Nephron (organoid): ENCODE measurements at regions not wholly inside any gene's neighbourhood (a gene's known extent, or its start where the extent isn't known, plus 50 kb on each side); places are given as distances from the start of the nearest gene placed in this dataset.

Source experiments
- H3K27ac Mint-ChIP-seq, 3 experiments: 2 replicates each; pipeline ENCODE4 v1.8.0; 2020; ENCODE audit warnings: mixed read lengths in 3 of 3, mild to moderate bottlenecking in 2 of 3, moderate library complexity in 1 of 3
- H3K27me3 Mint-ChIP-seq: 2 replicates; pipeline ENCODE4 v1.8.0; 2021; ENCODE audit warnings: low read depth, mild to moderate bottlenecking, moderate library complexity, mixed read lengths
- H3K36me3 Mint-ChIP-seq: 2 replicates; pipeline ENCODE4 v1.8.0; 2020; ENCODE audit warnings: low read depth, mixed read lengths
- H3K4me1 Mint-ChIP-seq: 2 replicates; pipeline ENCODE4 v1.8.0; 2020; ENCODE audit warnings: mixed read lengths
- H3K4me3 Mint-ChIP-seq, 3 experiments: 2 replicates each; pipeline ENCODE4 v1.8.0; 2020; ENCODE audit warnings: mild to moderate bottlenecking in 3 of 3, mixed read lengths in 3 of 3, moderate library complexity in 2 of 3
- H3K9me3 Mint-ChIP-seq: 2 replicates; pipeline ENCODE4 v1.8.0; 2020; ENCODE audit warnings: mixed read lengths
- TF ChIP-seq, protein P1 (sequence below), 3 experiments: fragments of 200-600 bp; sonication (generic); IDR thresholded peaks; one replicate each; pipeline ENCODE4 v1.5.0; 2021; ENCODE audit warnings: antibody characterized with exemption in 3 of 3; ENCODE audit not compliant: unreplicated experiment in 3 of 3

DNA sequence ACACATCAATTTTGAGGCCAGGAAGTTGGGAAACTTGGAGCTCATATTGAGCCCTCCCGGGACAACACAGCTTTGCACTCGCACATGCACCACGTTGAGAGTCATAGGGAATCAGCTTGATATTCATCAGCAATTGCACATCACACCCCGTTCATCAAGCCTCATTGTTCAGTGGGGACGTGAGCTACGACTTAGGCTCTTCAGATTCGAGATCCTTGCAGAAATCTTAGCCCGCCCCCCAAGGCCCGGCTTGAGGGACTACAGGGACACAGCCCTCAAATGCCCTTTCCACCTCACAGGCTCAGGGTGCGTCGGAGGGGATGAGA, 93.0 kb upstream of the MAFB start:
- H3K9me3 Mint-ChIP-seq = no peaks in the 10 kb centered on the region
- H3K27me3 Mint-ChIP-seq = peaks cover 4% of the 10 kb centered on the region
- no peaks in the 10 kb centered on the region for H3K36me3 Mint-ChIP-seq
- H3K4me3 Mint-ChIP-seq = no peak overlapping the region
- TF ChIP-seq, protein P1, sequence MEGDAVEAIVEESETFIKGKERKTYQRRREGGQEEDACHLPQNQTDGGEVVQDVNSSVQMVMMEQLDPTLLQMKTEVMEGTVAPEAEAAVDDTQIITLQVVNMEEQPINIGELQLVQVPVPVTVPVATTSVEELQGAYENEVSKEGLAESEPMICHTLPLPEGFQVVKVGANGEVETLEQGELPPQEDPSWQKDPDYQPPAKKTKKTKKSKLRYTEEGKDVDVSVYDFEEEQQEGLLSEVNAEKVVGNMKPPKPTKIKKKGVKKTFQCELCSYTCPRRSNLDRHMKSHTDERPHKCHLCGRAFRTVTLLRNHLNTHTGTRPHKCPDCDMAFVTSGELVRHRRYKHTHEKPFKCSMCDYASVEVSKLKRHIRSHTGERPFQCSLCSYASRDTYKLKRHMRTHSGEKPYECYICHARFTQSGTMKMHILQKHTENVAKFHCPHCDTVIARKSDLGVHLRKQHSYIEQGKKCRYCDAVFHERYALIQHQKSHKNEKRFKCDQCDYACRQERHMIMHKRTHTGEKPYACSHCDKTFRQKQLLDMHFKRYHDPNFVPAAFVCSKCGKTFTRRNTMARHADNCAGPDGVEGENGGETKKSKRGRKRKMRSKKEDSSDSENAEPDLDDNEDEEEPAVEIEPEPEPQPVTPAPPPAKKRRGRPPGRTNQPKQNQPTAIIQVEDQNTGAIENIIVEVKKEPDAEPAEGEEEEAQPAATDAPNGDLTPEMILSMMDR (IDR thresholded peaks at IDR 0.05; ENCODE audit: unreplicated experiment in 3 of 3) = no peak
- H3K27ac Mint-ChIP-seq = no peak overlapping the region
- H3K4me1 Mint-ChIP-seq = no peaks in the 10 kb centered on the region

DNA sequence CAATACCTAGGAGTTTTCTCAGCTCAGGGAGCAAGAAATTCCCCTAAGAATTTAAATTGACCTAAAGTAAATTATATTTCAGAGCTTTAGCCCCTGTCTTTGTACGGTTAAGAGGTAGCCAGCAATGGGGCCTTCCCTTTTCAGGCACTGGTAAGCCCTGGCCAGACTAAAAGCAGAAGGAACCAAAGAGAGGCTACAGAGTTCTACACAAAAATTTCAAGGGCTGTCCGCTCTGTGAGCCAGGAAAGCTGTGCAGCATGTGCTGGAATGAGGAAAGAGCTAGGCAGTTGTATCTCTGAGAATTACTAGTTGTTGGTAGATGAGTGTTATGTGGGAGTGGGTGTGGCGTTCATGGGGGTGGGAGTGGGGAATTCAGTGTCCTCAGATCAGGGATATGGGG, 96.3 kb upstream of the MAFB start:
- H3K36me3 Mint-ChIP-seq = no peaks in the 10 kb centered on the region

GRCh38 chr20:40786336-40786735, 97.3 kb upstream of the MAFB start:
- TF ChIP-seq, protein P1 (IDR thresholded peaks at IDR 0.05; ENCODE audit: unreplicated experiment in 3 of 3) = no peak
- H3K36me3 Mint-ChIP-seq = no peaks in the 10 kb centered on the region
- H3K27ac Mint-ChIP-seq = no peak overlapping the region
- H3K9me3 Mint-ChIP-seq = peaks cover 5% of the 10 kb centered on the region
- no peaks in the 10 kb centered on the region for H3K4me1 Mint-ChIP-seq
- H3K4me3 Mint-ChIP-seq = no peak overlapping the region
- H3K27me3 Mint-ChIP-seq = peaks cover 12% of the 10 kb centered on the region

More for the DNA sequence above, 96.3 kb upstream of the MAFB start:
- TF ChIP-seq, protein P1 (IDR thresholded peaks at IDR 0.05; ENCODE audit: unreplicated experiment in 3 of 3) = no peak
- Mint-ChIP-seq H3K4me3 (no peak overlapping the region), H3K9me3 (peaks cover 4% of the 10 kb centered on the region), H3K27me3 (peaks cover 12% of the 10 kb centered on the region), H3K27ac (no peak overlapping the region), H3K4me1 (no peaks in the 10 kb centered on the region)

- H3K36me3 Mint-ChIP-seq = no peaks in the 10 kb centered on the region
- H3K4me1 Mint-ChIP-seq = no peaks in the 10 kb centered on the region
- no peak overlapping the region for H3K27ac Mint-ChIP-seq
- H3K4me3 Mint-ChIP-seq = no peak overlapping the region
- H3K27me3 Mint-ChIP-seq = peaks cover 12% of the 10 kb centered on the region
- H3K9me3 Mint-ChIP-seq = peaks cover 6% of the 10 kb centered on the region
- TF ChIP-seq, protein P1 (IDR thresholded peaks at IDR 0.05; ENCODE audit: unreplicated experiment in 3 of 3) = no peak
These were observed 98.9 kb upstream of the MAFB start for GRCh38 chr20:40787941-40788340.

- Mint-ChIP-seq H3K9me3 (peaks cover 4% of the 10 kb centered on the region), H3K4me1 (no peaks in the 10 kb centered on the region), H3K4me3 (no peak overlapping the region), H3K27ac (no peak overlapping the region), H3K36me3 (no peaks in the 10 kb centered on the region), H3K27me3 (peaks cover 4% of the 10 kb centered on the region)
- TF ChIP-seq, protein P1 (IDR thresholded peaks at IDR 0.05; ENCODE audit: unreplicated experiment in 3 of 3) = peak; percentile 37 to 58 (median 39)
These were observed 108.4 kb upstream of the MAFB start for GRCh38 chr20:40797425-40797824.

- TF ChIP-seq, protein P1 (IDR thresholded peaks at IDR 0.05; ENCODE audit: unreplicated experiment in 3 of 3) = no peak
- Mint-ChIP-seq H3K27ac (no peak overlapping the region), H3K9me3 (peaks cover 4% of the 10 kb centered on the region), H3K27me3 (peaks cover 9% of the 10 kb centered on the region), H3K4me3 (no peak overlapping the region), H3K36me3 (no peaks in the 10 kb centered on the region), H3K4me1 (no peaks in the 10 kb centered on the region)
These were observed 109.0 kb upstream of the MAFB start for GRCh38 chr20:40798066-40798465.
